Sigmoid colon (tissue), 6 donors: ENCODE measurements at regions not wholly inside any gene's neighbourhood (a gene's known extent, or its start where the extent isn't known, plus 50 kb on each side); places are given as distances from the start of the nearest gene placed in this dataset.
"Not testable (repeated sequence)": the region's sequence is repeated elsewhere in the genome, so short reads cannot be mapped to it uniquely, and the experiment has no call there.

Source experiments
- DNase-seq: peaks from one replicate; pipeline ENCODE4 v3.0.0-alpha.2; 2019
- H3K27ac ChIP-seq, 4 donors: fragments of 200-600 bp; sonication (generic); one replicate each; pipeline ENCODE4 v1.5.1; 2016 to 2019; ENCODE audit warnings: mild to moderate bottlenecking in 1 of 4
- H3K27me3 ChIP-seq, 3 donors: fragments of 200-600 bp; sonication (generic); one replicate each; pipeline ENCODE4 v1.5.1; 2019; ENCODE audit warnings: mild to moderate bottlenecking in 1 of 3
- H3K36me3 ChIP-seq, 4 donors: fragments of 200-600 bp; sonication (generic); one replicate each; pipeline ENCODE4 v1.5.1; 2016 to 2019
- H3K4me1 ChIP-seq, 4 donors: fragments of 200-600 bp; sonication (generic); one replicate each; pipeline ENCODE4 v1.5.1; 2017 to 2019
- H3K4me3 ChIP-seq, 4 donors: fragments of 200-600 bp; sonication (generic); one replicate each; pipeline ENCODE4 v1.5.1; 2017 to 2019; ENCODE audit warnings: mild to moderate bottlenecking in 2 of 4, moderate library complexity in 1 of 4
- H3K9me3 ChIP-seq, 4 donors: fragments of 200-600 bp in 3 of 4; sonication (generic) in 3 of 4; one replicate each; pipeline versions ENCODE4 v1.5.1 to v1.6.1; 2013 to 2019
- CTCF ChIP-seq, 4 experiments: fragments of 450-650 bp in 3 of 4; fragments of 200-600 bp in 1 of 4; IDR thresholded peaks; one replicate each; pipeline ENCODE4 v1.5.1; 2016 to 2019; ENCODE audit warnings: antibody characterized with exemption in 4 of 4, mild to moderate bottlenecking in 3 of 4, moderate library complexity in 2 of 4
- EP300 ChIP-seq, 4 donors: sonication (generic); formaldehyde crosslinking; IDR thresholded peaks; one replicate each; pipeline ENCODE4 v1.6.1; 2017; ENCODE audit warnings: antibody characterized with exemption in 4 of 4
- POLR2A ChIP-seq, 2 donors: fragments of 450-650 bp; IDR thresholded peaks; one replicate each; pipeline ENCODE4 v1.6.1; 2016; ENCODE audit warnings: antibody characterized with exemption in 2 of 2, mild to moderate bottlenecking in 2 of 2, moderate library complexity in 2 of 2
- POLR2AphosphoS5 ChIP-seq, 4 donors: sonication (generic); formaldehyde crosslinking; IDR thresholded peaks; one replicate each; pipeline ENCODE4 v1.6.1; 2017; ENCODE audit warnings: antibody characterized with exemption in 4 of 4
- WGBS, 2 donors: extraction: QIAGEN DNeasy Blood & Tissue Kit; methylation state at CpG; one replicate each; pipeline ENCODE4 v1.1.7; 2013; 5-methylcytosine and 5-hydroxymethylcytosine counted together
- intact Hi-C: fragments of 100-400 bp; cut with DNase I; formaldehyde crosslinking; loops from one replicate; pipeline ENCODE4 v1.15.1; 2023
- donor health status: healthy with polysubstance abuse.
- donor health status: healthy.

GRCh38 chrX:27136325-27136724, 326.8 kb downstream of the PPP4R3C start:
- DNase-seq, result no peak
- TF ChIP-seq CTCF (IDR thresholded peaks at IDR 0.05) (no peak), POLR2A (IDR thresholded peaks at IDR 0.05) (no peak), POLR2AphosphoS5 (IDR thresholded peaks at IDR 0.05) (no peak), EP300 (IDR thresholded peaks at IDR 0.05) (no peak)
- no peaks in the 10 kb centered on the region for H3K36me3 ChIP-seq
- H3K9me3 ChIP-seq, result no peaks in the 10 kb centered on the region
- no peaks in the 10 kb centered on the region for H3K4me1 ChIP-seq
- intact Hi-C loops, result no loop called here
- no peaks in the 10 kb centered on the region for H3K27me3 ChIP-seq
- 48 to 64% methylated on average over 1 of the region's 1 CpG for WGBS, 2 donors
- H3K4me3 ChIP-seq, result no peak overlapping the region
- H3K27ac ChIP-seq, result no peak overlapping the region

GRCh38 chrX:27132862-27133261, 330.3 kb downstream of the PPP4R3C start:
- H3K4me3 ChIP-seq, result no peak overlapping the region
- 54 to 65% methylated on average over 1 of the region's 1 CpG for WGBS, 2 donors
- H3K9me3 ChIP-seq, result no peaks in the 10 kb centered on the region
- DNase-seq, result no peak
- no peaks in the 10 kb centered on the region for H3K27me3 ChIP-seq
- no peaks in the 10 kb centered on the region for H3K36me3 ChIP-seq
- H3K4me1 ChIP-seq, result no peaks in the 10 kb centered on the region
- no peak for TF ChIP-seq CTCF (IDR thresholded peaks at IDR 0.05)
- TF ChIP-seq EP300 (IDR thresholded peaks at IDR 0.05), result no peak
- no peak for TF ChIP-seq POLR2A (IDR thresholded peaks at IDR 0.05)
- no peak for TF ChIP-seq POLR2AphosphoS5 (IDR thresholded peaks at IDR 0.05)
- H3K27ac ChIP-seq, result no peak overlapping the region
- intact Hi-C loops, result no loop called here

- H3K9me3 ChIP-seq, H3K36me3 ChIP-seq, H3K27me3 ChIP-seq, H3K4me3 ChIP-seq, H3K4me1 ChIP-seq, H3K27ac ChIP-seq, intact Hi-C loops, DNase-seq: not testable (repeated sequence)
- 83 to 86% methylated on average over 11 of the region's 11 CpGs for WGBS, 2 donors
Observed at GRCh38 chrX:27087176-27087575, 376.0 kb downstream of the PPP4R3C start.

GRCh38 chrX:27086237-27086636, 376.9 kb downstream of the PPP4R3C start:
- Histone ChIP-seq H3K4me3 (no peak overlapping the region), H3K4me1 (no peaks in the 10 kb centered on the region), H3K36me3 (no peaks in the 10 kb centered on the region), H3K27ac (no peak overlapping the region), H3K9me3 (no peaks in the 10 kb centered on the region), H3K27me3 (no peaks in the 10 kb centered on the region)
- no peak for TF ChIP-seq EP300 (IDR thresholded peaks at IDR 0.05)
- no peak for TF ChIP-seq CTCF (IDR thresholded peaks at IDR 0.05)
- no peak for TF ChIP-seq POLR2AphosphoS5 (IDR thresholded peaks at IDR 0.05)
- TF ChIP-seq POLR2A (IDR thresholded peaks at IDR 0.05), result no peak
- no peak for DNase-seq
- intact Hi-C loops, result no loop called here
- 66 to 71% methylated on average over 1 of the region's 1 CpG for WGBS, 2 donors

- Histone ChIP-seq H3K36me3 (no peaks in the 10 kb centered on the region), H3K4me3 (no peak overlapping the region), H3K27ac (no peak overlapping the region), H3K4me1 (no peaks in the 10 kb centered on the region), H3K9me3 (no peaks in the 10 kb centered on the region), H3K27me3 (no peaks in the 10 kb centered on the region)
- 80 to 85% methylated on average over 4 of the region's 4 CpGs for WGBS, 2 donors
- TF ChIP-seq POLR2AphosphoS5 (IDR thresholded peaks at IDR 0.05), result no peak
- no peak for TF ChIP-seq POLR2A (IDR thresholded peaks at IDR 0.05)
- no peak for TF ChIP-seq EP300 (IDR thresholded peaks at IDR 0.05)
- no peak for TF ChIP-seq CTCF (IDR thresholded peaks at IDR 0.05)
- DNase-seq, result no peak
- intact Hi-C loops, result no loop called here
Observed at GRCh38 chrX:27085346-27085745, 377.8 kb downstream of the PPP4R3C start.
